DOHH2 (cell line): ENCODE measurements at regions not wholly inside any gene's neighbourhood (a gene's known extent, or its start where the extent isn't known, plus 50 kb on each side); places are given as distances from the start of the nearest gene placed in this dataset.

Experiments
- CTCF ChIP-seq: fragments of 200-600 bp; sonication (generic); IDR thresholded peaks from one replicate; pipeline ENCODE4 v1.5.1; 2014; ENCODE audit warnings: antibody characterized with exemption, mild to moderate bottlenecking, low read depth, low read length; ENCODE audit not compliant: poor library complexity, severe bottlenecking
- EZH2phosphoT487 ChIP-seq: fragments of 200-600 bp; sonication (generic); IDR thresholded peaks from 2 replicates; pipeline ENCODE4 v1.6.1; 2017; ENCODE audit warnings: borderline replicate concordance, mild to moderate bottlenecking, antibody characterized with exemption, low read length, moderate library complexity, mixed read lengths

GRCh38 chr4:59094505-59094904 is 1984.3 kb upstream of the IGFBP7 start:
- TF ChIP-seq CTCF (no peak), EZH2phosphoT487 (no peak)
